ENCODE measurements at regions not wholly inside any gene's neighbourhood (a gene's known extent, or its start where the extent isn't known, plus 50 kb on each side); places are given as distances from the start of the nearest gene placed in this dataset.

DNA sequence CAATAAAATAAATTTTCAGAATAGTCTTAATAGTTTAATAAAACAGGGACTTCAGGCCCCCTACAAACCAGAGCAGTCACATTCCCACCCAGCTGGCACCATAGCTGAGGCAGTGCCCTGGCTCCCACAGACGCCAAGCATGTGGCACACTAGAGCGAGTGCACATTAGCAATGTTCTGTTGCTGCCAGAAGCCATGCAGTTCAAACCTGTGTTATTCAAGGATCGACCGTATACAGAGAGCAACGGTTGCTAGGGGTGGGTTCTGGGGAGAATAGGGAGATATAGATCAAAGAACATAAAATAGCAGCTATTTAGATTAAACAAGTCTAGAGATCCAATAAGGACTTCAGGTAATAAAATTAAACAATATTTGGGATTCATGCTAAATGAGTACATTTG lies 419.3 kb upstream of the KLHL1 start:
- no peak overlapping the region for H3K27ac Mint-ChIP-seq (ENCODE audit: low read depth, unreplicated experiment)
- no peaks in the 10 kb centered on the region for H3K36me3 Mint-ChIP-seq (ENCODE audit: insufficient read depth, unreplicated experiment)
- H3K27me3 Mint-ChIP-seq (ENCODE audit: insufficient read depth, unreplicated experiment): peaks cover 52% of the 10 kb centered on the region
- TF ChIP-seq, protein P1, sequence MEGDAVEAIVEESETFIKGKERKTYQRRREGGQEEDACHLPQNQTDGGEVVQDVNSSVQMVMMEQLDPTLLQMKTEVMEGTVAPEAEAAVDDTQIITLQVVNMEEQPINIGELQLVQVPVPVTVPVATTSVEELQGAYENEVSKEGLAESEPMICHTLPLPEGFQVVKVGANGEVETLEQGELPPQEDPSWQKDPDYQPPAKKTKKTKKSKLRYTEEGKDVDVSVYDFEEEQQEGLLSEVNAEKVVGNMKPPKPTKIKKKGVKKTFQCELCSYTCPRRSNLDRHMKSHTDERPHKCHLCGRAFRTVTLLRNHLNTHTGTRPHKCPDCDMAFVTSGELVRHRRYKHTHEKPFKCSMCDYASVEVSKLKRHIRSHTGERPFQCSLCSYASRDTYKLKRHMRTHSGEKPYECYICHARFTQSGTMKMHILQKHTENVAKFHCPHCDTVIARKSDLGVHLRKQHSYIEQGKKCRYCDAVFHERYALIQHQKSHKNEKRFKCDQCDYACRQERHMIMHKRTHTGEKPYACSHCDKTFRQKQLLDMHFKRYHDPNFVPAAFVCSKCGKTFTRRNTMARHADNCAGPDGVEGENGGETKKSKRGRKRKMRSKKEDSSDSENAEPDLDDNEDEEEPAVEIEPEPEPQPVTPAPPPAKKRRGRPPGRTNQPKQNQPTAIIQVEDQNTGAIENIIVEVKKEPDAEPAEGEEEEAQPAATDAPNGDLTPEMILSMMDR (IDR thresholded peaks at IDR 0.05; ENCODE audit: unreplicated experiment): no peak
- H3K9me3 Mint-ChIP-seq (ENCODE audit: unreplicated experiment): no peaks in the 10 kb centered on the region
- H3K4me3 Mint-ChIP-seq (ENCODE audit: unreplicated experiment): no peak overlapping the region
- intact Hi-C loops (cut with micrococcal nuclease): no loop called here
- CTCF ChIA-PET: interaction anchor here (0.5 kb wide), 1 partner anchor 38 kb away, joined by 4 read pairs; no protein-coding TSS in a partner anchor
- POLR2A ChIA-PET: no interaction called here
- no peaks in the 10 kb centered on the region for H3K4me1 Mint-ChIP-seq (ENCODE audit: insufficient read depth, unreplicated experiment)
- DNase-seq (ENCODE audit: unreplicated experiment): no peak
- no TSS peak for BruUV-seq (replicated peaks)

DNA sequence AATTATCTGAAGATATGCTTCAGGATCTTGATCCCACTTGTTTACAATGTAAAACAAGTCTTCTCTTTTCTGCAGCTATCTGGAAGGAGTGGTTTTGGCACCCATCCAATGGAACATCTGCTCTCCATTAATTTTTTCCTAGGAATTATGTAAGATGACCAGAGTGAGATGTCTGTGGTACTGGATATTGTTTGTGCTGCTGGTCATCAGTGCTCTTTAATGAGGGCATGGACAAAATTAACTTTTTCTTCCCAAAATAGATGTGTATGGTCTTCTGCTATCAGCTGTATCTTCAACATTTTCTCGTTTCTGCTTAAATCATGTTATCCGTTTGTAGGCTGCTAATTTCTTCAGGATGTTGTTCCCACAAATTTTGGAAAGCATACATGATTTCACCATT lies 415.4 kb upstream of the KLHL1 start:
- BruUV-seq (replicated peaks): no TSS peak
- ChIA-PET CTCF (no interaction called here), POLR2A (no interaction called here)
- Mint-ChIP-seq H3K36me3 (ENCODE audit: insufficient read depth, unreplicated experiment) (no peaks in the 10 kb centered on the region), H3K4me3 (ENCODE audit: unreplicated experiment) (no peak overlapping the region), H3K9me3 (ENCODE audit: unreplicated experiment) (no peaks in the 10 kb centered on the region), H3K4me1 (ENCODE audit: insufficient read depth, unreplicated experiment) (no peaks in the 10 kb centered on the region), H3K27me3 (ENCODE audit: insufficient read depth, unreplicated experiment) (peaks cover 64% of the 10 kb centered on the region), H3K27ac (ENCODE audit: low read depth, unreplicated experiment) (no peak overlapping the region)
- intact Hi-C loops (cut with micrococcal nuclease): no loop called here
- TF ChIP-seq, protein P1 (IDR thresholded peaks at IDR 0.05; ENCODE audit: unreplicated experiment): no peak
- DNase-seq (ENCODE audit: unreplicated experiment): no peak

DNA sequence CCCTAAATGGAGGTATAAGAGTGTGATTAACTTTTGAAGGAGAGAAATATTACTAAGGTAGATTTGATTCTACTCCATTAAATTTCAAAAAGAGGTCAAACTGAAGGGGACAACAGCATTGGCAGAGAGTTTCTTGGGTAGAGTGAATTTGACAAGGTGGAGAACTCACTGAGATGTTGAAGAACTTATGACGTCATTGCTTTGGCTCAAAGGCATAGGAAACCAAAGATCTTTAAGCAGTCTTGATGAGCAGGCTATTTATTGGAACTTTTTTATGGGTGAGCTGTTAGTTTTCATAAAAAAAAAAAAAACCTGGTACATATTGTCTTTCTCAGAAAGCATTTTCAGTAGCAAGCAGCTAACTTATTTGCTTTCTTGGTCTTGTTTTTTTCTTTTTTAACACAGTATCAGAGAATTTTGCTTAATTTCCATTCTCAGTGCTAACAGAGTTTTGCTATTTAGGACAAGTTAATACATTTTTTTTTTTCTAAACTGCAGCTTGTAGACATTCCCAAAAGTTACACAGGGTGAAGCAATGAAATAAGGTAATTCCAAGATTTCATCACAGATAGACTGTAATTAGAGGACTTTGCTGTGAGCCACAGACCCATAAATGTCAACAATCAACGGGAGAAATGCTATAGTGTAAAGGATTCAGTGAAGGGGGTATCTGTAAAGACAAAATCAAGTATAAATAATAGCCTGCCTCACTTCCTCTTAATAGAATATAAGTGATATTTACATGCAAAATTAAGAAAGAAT lies 412.2 kb upstream of the KLHL1 start:
- intact Hi-C loops (cut with micrococcal nuclease): no loop called here
- Mint-ChIP-seq H3K27me3 (ENCODE audit: insufficient read depth, unreplicated experiment) (peaks cover 41% of the 10 kb centered on the region), H3K36me3 (ENCODE audit: insufficient read depth, unreplicated experiment) (no peaks in the 10 kb centered on the region), H3K27ac (ENCODE audit: low read depth, unreplicated experiment) (no peak overlapping the region), H3K4me1 (ENCODE audit: insufficient read depth, unreplicated experiment) (no peaks in the 10 kb centered on the region), H3K9me3 (ENCODE audit: unreplicated experiment) (no peaks in the 10 kb centered on the region), H3K4me3 (ENCODE audit: unreplicated experiment) (no peak overlapping the region)
- TF ChIP-seq, protein P1 (IDR thresholded peaks at IDR 0.05; ENCODE audit: unreplicated experiment): no peak
- CTCF ChIA-PET: no interaction called here
- no TSS peak for BruUV-seq (replicated peaks)
- POLR2A ChIA-PET: no interaction called here
- DNase-seq (ENCODE audit: unreplicated experiment): no peak

- no peak overlapping the region for H3K4me3 Mint-ChIP-seq (ENCODE audit: unreplicated experiment)
- ChIA-PET POLR2A (no interaction called here), CTCF (no interaction called here)
- DNase-seq (ENCODE audit: unreplicated experiment): no peak
- TF ChIP-seq, protein P1 (IDR thresholded peaks at IDR 0.05; ENCODE audit: unreplicated experiment): no peak
- no peaks in the 10 kb centered on the region for H3K4me1 Mint-ChIP-seq (ENCODE audit: insufficient read depth, unreplicated experiment)
- peaks cover 28% of the 10 kb centered on the region for H3K27me3 Mint-ChIP-seq (ENCODE audit: insufficient read depth, unreplicated experiment)
- H3K9me3 Mint-ChIP-seq (ENCODE audit: unreplicated experiment): no peaks in the 10 kb centered on the region
- no peak overlapping the region for H3K27ac Mint-ChIP-seq (ENCODE audit: low read depth, unreplicated experiment)
- intact Hi-C loops (cut with micrococcal nuclease): no loop called here
- BruUV-seq (replicated peaks): no TSS peak
- H3K36me3 Mint-ChIP-seq (ENCODE audit: insufficient read depth, unreplicated experiment): no peaks in the 10 kb centered on the region
These were observed 409.8 kb upstream of the KLHL1 start for GRCh38 chr13:70518081-70518480.

Data from MCF 10A (cell line).